GM04503 (cell line): ENCODE measurements at regions not wholly inside any gene's neighbourhood (a gene's known extent, or its start where the extent isn't known, plus 50 kb on each side); places are given as distances from the start of the nearest gene placed in this dataset.
A peak's percentile ranks its signal among the peaks of the same experiment; 100 is the strongest.
"Not testable (repeated sequence)": the region's sequence is repeated elsewhere in the genome, so short reads cannot be mapped to it uniquely, and the experiment has no call there.

Source experiments
- DNase-seq: peaks from one replicate; pipeline ENCODE4 v3.0.0-alpha.2; 2012; ENCODE audit warnings: low read depth

DNA sequence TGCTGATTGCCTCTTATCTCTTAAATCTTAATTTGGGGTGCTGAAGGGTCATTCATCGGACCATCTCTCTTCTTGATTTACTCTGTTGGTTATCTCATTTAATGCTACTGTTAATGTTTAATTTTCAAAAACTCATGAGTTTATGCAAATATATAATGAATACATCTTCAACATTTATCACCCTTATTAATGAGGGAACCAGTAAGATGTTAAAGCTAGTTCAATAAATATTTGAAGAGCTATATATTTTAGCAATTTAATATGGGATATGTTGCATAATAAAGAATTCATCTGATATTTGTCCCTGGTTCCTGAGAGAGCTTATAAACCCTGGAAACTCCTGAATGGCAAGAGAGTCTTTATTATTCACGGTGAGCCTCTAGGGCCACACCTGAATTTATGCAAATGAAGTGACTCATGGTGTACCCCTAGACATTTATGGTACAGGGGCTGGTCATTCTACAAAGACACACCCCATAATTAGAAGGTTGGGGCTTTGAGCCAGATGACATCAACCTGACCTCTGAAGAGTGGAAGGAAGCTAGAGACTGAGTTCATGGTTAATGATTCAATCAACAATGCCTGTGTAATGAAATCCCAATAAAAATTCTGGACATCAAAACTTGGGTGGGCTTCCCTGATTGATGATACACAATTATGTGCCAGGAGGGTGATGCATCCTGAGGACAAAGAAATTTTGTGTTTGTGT lies 339.5 kb upstream of the ZNF608 start:
- DNase-seq, result no peak

DNA sequence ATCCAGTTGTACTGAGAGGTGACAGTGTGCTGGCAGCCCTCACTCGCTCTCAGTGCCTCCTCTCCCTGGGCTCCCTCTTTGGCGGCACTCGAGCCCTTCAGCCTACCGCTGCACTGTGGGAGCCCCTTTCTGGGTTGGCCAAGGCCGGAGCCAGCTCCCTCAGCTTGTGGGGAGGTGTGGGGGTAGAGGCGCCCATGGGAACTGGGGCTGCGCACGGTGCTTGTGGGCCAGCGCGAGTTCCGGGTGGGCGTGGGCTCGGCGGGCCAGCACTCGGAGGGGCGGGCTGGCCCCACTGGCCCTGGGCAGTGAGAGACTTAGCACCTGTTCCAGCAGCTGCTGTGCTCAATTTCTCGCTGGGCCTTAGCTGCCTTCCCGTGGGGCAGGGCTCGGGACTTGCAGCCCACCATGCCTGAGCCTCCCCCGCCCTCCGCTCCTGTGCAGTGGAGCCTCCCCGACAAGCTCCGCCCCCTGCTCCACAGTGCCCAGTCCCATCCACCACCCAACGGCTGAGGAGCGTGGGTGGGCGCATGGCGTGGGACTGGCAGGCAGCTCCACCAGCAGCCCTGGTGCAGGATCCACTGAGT lies 342.2 kb upstream of the ZNF608 start:
- no peak for DNase-seq

DNA sequence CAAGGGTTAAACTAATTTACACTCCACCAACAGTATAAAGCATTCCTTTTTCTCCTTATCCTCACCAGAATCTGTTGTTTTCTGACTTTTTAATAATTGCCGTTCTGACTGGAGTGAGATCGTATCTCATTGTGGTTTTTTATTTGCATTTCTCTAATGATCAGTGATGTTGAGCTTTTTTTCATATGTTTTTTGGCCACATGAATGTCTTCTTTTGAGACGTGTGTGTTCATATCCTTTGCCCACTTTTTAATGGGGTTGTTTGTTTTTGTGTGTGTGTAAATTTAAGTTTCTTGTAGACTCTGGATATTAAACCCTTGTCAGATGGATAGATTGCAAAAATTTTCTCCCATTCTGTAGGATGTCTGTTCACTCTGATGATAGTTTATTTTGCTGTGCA lies 345.7 kb upstream of the ZNF608 start:
- not testable (repeated sequence) for DNase-seq

DNA sequence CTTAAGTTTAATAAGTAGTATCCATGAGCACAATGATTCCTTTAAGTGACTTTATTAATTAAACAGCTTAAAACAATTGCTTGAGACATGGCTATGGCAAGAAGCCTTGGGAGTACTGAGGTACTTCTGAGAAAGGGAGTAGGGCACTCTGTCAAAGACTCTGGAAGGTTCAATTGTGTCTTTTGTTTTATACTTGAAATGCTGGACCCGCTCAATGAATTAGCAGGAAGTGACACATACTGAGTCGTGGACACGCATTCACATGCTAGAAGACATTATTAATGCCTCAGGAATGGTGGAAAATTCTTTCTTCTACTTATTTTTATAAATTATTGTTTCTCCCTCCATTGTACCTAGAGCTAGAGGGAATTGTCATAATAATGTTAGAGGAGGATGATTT lies 347.3 kb upstream of the ZNF608 start:
- DNase-seq, result peak; percentile 50

DNA sequence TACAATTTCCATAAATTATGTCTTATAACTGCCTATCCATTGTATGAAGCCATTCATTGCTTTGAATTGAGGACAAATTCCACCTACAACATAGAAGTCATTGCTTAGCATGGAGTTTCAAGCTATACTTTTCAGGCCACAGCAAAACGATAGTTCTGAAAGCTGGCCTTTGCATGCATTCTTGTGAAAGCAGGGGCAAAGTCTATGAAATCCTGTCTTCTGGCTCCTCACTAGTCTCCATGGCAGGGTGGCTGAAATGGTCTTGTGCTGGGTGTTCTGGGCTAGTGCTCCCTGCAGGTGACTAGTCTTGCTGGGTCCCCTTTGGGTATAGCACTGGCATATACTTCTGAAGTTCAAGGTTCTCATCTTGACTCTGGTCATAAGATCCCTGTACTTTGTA lies 353.9 kb upstream of the ZNF608 start:
- DNase-seq, result no peak

DNA sequence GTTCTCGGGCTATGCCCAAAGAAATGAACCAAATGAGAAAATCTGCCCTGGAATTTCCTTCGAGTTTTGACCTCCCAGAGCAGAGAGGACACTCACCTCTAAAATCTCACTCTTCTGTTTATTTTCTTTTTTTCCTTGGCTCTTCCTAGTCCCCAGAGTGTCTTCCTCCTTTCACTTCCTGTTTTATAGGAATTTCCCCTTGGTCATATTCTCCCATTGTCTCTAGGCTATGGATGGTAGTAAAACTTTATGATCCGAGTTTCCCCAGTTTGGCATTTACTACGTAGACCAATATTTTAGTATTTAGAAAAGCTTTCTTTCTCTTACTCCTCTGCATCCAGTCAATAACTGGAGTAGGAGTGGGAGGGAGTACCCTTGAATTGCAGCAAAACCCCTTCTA lies 354.5 kb upstream of the ZNF608 start:
- no peak for DNase-seq

DNA sequence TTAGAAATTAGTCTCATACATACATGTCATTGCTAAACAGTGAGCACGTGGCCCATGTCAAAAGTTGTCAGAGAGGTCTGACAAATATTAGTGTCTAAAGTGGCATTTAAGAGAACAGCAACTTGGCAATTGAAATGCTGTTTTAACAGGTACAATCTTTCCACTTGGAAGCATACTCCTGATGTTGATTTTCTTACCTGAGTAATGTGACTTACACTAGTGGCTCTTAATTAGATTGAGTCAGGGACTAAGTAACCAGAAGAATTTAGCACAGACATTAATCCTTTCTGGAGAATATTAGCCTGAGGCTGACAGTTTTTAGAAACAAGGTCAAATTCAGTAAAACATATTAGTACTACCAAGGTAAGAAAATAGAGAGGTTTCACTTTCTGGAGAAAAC lies 357.0 kb upstream of the ZNF608 start:
- no peak for DNase-seq

DNA sequence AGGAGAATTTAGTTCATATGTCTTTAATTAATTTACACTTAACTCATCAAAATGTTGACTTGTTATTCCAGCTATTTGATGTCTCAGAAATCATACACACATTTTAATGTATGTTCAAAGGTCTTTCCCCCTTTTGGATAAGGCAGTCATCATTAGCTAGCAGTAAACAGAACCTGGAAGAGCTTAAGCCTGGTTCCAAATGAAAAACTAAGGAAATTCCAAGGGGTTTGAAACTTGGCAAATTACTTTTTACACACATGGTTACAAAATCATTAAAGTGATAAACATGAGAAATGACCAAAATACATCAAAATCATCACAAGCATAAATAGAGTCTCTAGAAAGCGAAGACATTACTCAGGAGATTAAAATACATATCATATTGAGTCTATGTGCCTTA lies 359.8 kb upstream of the ZNF608 start:
- no peak for DNase-seq

DNA sequence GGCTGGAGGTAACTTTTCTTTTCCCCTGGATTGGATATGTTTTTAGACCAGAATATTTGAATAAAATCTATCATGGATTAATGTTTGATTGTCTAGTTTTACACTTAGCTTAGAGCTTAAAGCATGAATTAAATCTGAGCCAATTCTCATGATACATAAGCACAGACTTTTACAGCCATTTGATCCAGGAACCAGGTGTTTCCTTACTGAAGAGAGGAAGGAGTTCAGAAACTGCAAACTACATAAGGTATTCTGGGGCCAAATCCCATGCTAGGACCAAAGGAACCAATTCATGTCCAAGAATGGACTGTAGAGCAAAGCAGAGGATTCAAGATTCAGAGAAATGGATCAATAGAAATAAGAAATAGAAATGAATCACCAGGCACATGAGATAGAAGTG lies 360.4 kb upstream of the ZNF608 start:
- DNase-seq, result no peak

DNA sequence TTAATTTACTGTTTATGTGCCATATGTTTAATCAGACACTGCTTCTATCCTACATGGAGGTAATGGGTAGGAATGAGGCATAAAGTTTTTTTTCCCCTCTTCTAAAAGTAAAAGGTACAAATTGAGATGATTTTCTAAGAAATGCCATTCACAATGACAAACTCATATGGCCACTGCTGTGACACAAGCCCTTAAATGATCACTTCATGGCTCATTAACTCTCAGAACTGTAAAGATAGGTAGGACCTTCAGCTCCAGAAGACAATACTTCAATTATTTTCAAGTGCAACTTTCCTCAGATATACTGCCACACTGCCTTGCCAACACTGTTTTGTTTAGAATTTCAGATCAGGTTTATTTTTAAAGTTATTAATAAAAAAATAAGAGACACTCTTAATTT lies 362.9 kb upstream of the ZNF608 start:
- no peak for DNase-seq

DNA sequence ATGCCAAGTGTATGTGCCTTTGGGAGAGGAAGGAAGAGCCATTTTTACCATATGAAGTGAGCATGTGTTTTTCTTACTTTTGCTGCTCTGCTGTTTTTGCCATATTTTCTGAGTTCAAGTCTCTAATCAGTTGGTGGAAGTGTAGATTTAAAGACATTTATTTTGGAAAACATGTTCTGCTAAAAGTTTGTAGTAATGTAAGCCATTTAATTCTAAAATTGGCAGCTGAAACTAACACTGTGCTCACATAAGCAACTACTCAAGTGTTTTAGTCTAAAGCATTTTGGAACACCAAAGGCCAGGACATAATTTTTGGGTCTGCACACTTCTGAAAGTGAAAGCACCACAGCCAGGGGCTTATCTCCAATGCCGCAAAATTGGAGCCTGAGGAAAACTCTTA lies 363.4 kb upstream of the ZNF608 start:
- DNase-seq, result no peak

DNA sequence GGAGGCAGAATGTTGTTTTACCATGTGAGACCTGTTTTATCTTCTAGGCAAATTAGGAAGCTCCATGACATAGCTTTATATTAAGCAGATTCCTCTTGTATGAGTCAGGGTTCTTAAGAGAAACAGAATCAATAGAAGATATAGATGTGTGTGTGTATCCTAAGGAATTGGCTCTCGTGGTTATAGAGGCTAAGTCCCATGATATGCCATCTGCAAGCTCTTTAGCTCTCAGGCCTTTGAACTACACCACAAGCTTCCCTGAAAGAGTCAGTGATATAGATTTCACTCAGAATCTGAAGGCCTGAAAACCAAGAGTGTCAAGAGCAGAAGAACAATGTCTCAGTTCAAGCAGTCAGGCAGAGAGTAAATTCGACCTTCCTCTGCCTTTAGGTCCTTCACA lies 365.8 kb upstream of the ZNF608 start:
- no peak for DNase-seq

DNA sequence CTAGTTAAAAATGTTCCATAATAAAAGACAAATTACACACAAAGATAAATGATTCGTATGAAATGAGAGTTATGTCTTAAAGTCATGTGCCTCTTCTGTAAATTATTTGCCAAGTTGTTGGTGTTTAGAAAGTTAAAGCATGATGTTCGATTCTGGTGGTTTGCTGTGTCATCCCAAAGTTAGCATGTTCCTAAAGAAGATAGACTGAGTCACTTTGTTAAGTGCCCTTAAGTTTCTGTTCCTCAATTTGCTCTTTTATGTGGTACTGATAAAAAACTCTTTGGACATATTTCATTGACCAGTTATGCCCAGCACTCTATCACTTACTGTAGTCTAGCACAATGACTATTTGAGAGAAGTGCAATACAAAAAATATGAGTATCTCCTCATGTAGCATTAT lies 366.9 kb upstream of the ZNF608 start:
- DNase-seq, result no peak

DNA sequence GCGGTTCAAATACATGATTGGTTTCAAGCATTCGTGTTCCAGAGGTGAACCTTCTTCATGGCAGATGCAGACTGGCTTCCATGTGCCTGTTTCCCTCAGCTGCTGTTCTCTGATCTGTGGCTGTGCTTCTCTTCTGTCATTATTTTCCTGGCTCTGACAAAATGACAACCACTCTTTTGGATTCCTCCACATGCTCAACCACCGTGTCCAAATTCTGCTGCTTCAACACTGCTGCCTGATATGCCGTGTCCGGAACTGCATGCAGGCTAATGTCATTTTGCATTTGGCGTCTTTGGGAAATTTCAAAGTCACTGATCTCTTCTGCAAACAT lies 368.7 kb upstream of the ZNF608 start:
- no peak for DNase-seq

DNA sequence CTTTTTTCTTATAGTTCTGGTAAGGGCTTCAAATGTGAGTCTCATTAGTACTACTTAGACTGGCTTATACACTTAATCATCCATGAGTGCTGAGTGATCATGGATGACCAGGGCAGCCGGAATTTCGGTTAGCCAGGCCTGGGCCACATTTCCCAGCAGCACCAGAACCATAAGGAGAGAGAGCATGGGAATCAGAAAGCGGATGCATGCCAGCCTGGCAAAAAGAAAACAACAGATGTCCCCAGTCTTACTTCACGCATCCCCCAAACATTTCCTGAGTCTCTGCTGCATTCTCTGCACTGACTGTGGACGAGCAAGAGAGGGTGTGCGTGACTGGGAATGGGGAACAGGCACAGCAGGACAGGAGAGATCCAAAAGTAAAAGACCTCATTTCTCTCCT lies 371.1 kb upstream of the ZNF608 start:
- peak; percentile 89 for DNase-seq

DNA sequence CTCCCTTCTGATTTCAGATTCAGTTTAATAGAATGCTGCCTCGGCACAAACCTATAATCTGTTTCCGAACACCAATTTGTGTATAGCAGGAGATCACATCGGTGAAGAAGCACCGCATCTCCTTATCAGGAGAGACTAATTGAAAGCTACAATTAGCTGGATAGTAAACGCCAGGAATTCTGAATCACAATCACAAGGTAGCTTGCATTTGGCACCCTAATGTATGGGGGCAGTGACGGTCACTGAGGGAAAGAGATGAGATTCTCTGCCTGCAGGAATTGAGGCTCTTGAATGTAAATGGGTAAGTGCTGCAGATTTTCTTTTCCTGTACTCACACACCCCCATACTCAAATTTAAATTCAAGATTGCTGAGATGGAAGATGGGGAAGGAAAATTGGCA lies 373.6 kb upstream of the ZNF608 start:
- DNase-seq, result no peak

DNA sequence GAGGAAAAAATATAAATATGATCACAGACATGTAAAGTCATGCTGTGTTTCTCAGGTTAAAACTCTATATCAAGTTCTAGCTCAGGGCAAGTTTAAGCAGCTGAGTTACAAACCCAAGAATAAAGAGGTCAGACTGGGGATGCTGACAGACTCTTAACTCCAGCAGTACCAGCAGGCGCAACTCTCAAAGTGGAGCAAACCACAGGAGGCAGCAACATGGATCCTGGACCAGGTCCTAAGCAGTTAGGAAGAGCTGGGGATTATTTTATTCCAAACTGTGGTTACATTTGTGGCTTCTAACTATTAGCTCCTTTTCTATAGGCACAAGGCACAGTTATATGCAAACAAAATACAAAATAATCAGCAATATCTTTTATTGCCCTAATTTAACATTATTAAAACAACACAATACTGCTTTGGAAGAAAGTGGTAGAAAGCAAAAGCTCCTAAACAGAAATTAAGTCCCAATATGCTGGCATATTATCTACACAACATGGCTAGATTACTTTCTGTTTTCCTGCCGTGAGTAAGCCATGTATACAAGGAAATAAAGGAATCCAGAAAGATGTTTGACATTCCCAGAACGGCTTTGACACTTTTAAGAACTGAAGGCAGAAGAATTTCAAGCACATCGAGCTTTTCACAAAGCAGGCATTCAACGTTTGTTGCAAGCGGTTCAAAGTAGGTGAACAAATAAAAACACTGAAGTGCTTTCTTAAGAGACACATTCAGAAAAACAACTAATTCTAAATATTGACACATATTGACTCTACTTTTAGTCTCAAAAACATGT lies 378.8 kb upstream of the ZNF608 start:
- DNase-seq, result no peak

DNA sequence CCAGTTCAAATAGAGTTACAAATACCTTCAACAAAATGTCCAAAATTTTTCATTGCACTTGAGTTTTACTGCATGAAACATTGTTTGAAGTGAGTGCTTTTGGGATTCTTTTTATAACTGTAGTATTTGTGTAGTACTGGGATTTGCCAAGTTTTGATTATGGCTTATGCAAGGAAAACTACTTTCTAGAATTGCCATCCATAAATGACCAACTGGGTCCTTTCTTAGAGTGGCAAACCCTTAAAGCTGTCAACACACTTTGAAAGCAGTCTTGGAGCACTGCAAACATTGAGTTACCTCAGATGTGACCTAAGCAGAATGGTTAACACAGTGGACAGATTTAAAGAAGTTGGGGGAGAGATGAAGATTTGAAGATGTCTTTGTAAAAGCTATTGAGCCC lies 379.6 kb upstream of the ZNF608 start:
- DNase-seq, result no peak

DNA sequence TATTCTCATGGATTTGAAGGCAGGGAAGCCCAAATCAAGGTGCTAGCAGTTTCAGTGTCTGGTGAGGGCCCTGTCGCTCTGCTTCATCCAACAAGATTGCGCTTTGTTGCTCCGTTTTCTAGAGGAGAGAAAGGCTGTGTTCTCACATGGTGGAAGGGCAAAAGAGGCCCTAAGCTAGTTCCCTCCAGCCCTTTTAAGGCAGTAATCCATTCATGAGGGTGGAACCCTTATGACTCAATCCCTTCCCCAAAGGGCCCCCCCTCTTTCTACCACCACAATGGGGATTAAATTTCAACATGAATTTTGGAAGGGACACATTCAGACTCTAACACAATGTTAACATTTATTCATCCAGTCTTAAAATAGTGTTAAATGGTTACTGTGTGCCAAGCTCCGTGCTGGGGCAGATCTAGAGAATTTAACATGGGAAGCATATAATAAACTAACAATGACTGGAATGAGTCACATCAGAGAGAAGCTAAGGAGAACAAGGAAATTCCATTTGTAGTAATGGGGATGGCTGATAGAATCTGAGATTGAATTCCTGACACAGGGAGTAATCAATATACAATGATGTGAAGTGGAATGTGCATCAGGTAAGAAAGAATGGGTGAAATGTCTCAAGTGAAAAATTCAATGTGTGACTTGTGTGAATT lies 382.8 kb upstream of the ZNF608 start:
- DNase-seq, result no peak

DNA sequence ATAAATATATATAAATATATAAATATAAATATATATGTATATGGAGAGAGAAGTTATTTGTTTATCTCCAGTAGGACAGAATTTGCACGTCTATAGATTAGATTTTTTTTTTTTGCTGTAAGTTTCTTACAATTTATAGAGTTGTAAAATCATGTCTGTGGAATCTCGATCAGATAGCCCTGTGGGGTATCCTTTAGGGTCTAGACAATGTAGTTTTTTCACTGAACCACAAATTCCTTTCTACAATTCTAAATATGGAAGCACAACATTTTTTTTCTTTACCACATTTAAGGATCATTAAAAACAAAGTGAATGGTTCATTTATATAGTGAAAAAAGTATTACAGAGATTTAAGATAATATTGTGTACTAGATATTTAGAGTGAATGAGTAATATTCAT lies 384.2 kb upstream of the ZNF608 start:
- no peak for DNase-seq

DNA sequence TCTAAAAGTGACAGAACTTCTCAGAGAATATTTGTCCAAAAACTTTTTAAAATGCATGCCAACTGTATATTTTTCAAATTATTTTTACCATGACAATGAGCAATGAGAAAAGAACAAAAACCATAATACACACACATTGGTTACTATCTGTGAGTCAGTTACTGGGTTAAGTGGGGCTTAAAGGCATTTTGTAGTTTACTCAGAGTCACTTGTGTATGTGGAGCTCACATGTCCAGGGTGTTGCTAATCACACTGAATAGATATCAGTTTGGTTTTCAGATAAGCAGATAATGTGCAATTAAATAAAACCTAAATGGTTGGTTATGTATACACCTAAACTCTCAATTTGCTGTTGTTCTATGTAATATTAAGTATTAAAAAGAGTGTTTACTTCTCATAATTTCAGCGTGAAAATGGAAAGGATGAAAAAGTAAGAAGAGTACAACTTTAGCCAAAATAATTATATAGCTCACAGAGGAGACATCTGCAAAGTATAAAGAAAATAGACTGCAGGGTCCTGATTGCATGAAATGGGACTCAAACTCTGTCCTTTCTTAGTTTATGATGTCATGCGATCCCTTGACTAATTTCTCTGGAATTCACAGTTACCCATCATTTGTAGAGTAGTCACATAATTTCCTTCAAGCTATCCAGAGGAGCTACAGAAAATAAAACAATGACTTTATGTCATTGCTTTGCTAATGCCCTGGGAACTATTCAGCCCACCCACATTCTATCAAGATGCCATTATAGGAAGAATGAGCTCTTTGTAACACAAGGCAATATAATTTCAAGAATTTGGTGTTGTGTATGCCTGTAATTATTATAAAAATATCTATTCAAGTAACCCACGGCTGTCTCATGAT lies 388.0 kb upstream of the ZNF608 start:
- DNase-seq, result peak; percentile 80

DNA sequence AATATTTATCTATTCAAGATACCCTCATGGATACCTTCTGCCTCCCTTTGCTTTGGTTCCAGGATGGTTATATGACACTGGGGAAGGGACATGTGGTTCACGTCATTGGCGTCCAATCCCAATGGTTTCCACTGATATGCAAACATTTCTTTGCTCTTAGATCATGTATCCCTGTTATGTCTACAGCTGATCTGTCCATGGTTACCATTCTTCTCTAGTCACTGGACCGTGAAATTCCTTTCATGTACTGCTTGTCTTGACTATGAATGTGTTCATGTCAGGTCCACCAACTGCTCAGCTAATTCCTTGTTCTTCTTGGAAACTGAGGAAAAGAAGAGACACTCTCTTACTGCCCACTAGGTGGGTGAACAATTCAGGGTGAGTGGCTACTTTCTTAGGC lies 391.1 kb upstream of the ZNF608 start:
- DNase-seq, result no peak
